GM12892 (cell line): ENCODE measurements at regions not wholly inside any gene's neighbourhood (a gene's known extent, or its start where the extent isn't known, plus 50 kb on each side); places are given as distances from the start of the nearest gene placed in this dataset.
"Not testable (repeated sequence)": the region's sequence is repeated elsewhere in the genome, so short reads cannot be mapped to it uniquely, and the experiment has no call there.

ENCODE experiments used
- DNase-seq: peaks from one replicate; pipeline ENCODE4 v3.0.0; 2011; ENCODE audit not compliant: insufficient read length
- FAIRE-seq: peaks from 2 replicates; lab custom pipeline; 2011; peaks lifted over from hg19 to GRCh38; lab: Jason Lieb, UNC
- POLR2A ChIP-seq: IDR thresholded peaks from 2 replicates; pipeline ENCODE4 v1.6.1; 2011; ENCODE audit warnings: low read depth, low read length, control low read depth
- POLR2AphosphoS5 ChIP-seq: IDR thresholded peaks from 2 replicates; pipeline ENCODE4 v1.6.1; 2011; ENCODE audit warnings: low read depth, low read length, control low read depth
- TAF1 ChIP-seq: IDR thresholded peaks from 2 replicates; pipeline ENCODE4 v1.6.1; 2011; ENCODE audit warnings: low read depth, mild to moderate bottlenecking, control low read depth, low read length, borderline replicate concordance

GRCh38 chr1:8226747-8227146, 91.2 kb upstream of the SLC45A1 start:
- FAIRE-seq (no peak), DNase-seq (no peak)
- no peak for TF ChIP-seq POLR2A
- TF ChIP-seq TAF1 = no peak
- no peak for TF ChIP-seq POLR2AphosphoS5

GRCh38 chr1:8226024-8226423, 91.9 kb upstream of the SLC45A1 start:
- not testable (repeated sequence) for DNase-seq, FAIRE-seq

- DNase-seq (no peak), FAIRE-seq (no peak)
- no peak for TF ChIP-seq TAF1
- TF ChIP-seq POLR2A = no peak
- no peak for TF ChIP-seq POLR2AphosphoS5
These were observed 94.4 kb upstream of the SLC45A1 start for GRCh38 chr1:8223526-8223925.

DNA sequence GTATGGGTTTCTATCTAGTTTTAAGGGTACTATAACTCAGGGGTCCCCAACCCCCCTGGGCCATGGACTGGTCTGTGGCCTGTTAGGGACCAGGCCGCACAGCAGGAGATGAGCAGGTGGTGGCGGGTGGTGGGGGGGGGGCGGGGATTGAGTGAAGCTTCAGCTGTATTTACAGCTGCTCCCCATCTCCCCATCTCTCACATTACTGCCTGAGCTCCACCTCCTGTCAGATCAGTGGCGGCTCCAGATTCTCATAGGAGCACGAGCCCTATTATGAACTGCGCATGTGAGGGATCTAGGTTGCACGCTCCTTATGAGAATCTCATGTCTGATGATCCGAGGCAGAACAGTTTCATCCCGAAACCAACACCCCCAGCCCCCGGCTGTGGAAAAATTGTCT, 95.1 kb upstream of the SLC45A1 start:
- DNase-seq = no peak
- no peak for FAIRE-seq
- TF ChIP-seq POLR2A = no peak
- TF ChIP-seq POLR2AphosphoS5 = no peak
- TF ChIP-seq TAF1 = no peak

DNA sequence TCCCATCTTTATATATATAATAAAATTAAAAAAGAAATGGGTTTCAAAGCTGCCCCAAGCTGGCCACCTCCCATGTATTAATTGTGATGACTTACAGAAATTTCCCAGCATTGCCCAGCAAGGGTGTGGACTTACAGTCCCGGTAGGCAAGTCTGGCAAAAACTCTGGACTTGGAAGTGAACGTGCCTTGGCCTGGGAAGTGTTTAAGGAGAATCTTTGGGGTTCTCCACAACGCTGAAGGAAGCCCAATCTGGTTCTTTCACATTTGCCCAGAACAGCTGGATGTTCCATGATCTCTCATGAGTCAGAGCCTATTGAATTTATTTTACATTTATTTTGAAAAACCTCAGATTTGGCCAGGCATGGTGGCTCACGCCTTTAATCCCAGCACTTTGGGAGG, 98.4 kb upstream of the SLC45A1 start:
- TF ChIP-seq TAF1 (no peak), POLR2AphosphoS5 (no peak), POLR2A (no peak)
- FAIRE-seq = no peak
- no peak for DNase-seq

- FAIRE-seq (no peak), DNase-seq (no peak)
- TF ChIP-seq POLR2A (no peak), TAF1 (no peak), POLR2AphosphoS5 (no peak)
These were observed 99.4 kb upstream of the SLC45A1 start for GRCh38 chr1:8218351-8219092.

DNA sequence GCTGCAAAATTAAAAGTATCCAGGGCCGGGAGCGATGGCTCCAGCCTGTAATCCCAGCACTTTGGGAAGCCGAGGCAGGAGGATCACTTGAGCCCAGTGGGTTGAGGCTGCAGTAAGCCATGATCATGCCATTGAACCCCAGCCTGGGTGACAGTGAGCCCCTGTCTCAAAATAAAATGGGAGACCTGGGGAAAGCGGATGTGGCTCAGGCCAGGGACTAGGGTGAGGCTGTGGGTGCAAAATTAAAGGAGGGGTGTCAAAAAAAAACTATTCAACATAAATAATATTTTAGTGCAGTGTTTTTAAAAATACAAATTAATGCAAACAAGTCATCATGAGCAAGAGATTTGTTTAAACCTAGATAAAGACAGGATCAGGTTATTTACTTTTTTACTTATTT, 100.1 kb upstream of the SLC45A1 start:
- TF ChIP-seq POLR2AphosphoS5 = no peak
- no peak for TF ChIP-seq POLR2A
- no peak for TF ChIP-seq TAF1
- DNase-seq (no peak), FAIRE-seq (no peak)

DNA sequence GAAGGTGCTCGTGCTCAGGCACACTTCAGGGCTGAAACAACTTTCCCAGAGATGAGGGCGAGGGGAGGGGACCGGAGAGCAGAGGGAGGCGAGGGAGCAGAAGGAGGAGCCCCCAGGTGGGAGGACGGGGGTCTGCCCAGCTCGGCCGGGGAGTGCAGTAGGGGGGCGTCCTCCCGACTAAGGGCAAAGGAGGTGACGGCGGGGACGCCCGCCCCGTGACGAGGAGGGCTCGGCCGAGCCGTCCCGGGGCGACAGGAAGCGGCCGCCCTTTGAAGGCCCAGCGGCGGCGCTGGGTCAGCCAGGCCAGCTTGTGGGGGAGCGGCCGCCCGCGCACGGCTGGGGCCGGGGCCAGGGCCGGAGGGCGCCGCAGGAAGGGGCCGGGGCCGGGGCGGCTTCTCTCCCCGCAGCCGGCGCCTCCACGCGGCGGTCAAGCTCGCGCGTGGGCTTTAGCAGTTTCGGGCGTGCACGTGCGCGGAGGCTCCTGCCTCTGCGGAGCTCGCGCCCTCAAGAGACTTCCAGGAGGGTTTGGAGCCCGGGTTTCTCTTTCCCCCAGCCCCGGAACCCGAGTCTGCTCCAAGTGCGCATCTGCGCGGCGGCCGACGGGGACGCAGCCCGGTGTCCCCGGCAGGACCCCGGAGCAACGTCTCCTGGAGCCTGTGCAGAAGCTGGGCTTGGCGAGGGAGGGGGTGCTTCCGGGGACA, 100.8 kb upstream of the SLC45A1 start:
- no peak for FAIRE-seq
- no peak for DNase-seq

GRCh38 chr1:8216005-8216404, 101.9 kb upstream of the SLC45A1 start:
- TF ChIP-seq POLR2A = no peak
- no peak for TF ChIP-seq TAF1
- no peak for TF ChIP-seq POLR2AphosphoS5
- no peak for DNase-seq
- FAIRE-seq = no peak

More for the DNA sequence above, 100.8 kb upstream of the SLC45A1 start:
- TF ChIP-seq POLR2A (no peak), POLR2AphosphoS5 (no peak), TAF1 (no peak)

DNA sequence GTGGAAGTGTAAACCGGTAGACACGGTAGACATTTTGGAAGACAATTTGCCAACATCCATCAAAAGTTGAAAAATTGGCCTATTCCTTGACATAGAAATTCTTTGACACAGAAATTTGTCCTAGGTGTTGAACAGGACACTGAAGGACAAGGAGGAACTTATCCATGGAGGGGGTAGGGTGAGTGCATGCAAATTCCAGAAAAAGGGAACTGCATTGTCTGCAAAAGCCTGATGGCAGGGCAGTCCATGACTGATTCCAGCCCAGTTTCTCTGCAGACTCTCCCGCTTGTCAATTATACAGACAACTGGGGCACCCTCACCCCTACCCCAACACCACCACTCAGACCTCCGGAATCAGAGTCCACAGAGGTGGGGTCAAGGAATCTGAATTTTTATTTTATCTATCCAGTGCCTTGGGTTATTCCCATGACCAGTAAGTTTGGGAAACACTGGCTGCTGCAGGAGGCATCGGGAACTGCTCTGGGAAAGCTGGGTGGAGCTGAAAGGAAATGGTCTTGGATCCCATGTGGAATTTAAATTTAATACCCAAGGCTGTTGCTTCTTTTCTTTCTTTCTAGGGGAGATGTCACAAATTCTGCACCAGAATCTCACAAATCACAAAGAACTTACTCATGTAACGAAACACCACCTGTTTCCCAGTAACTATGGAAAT, 103.3 kb upstream of the SLC45A1 start:
- FAIRE-seq (no peak), DNase-seq (no peak)
- TF ChIP-seq POLR2A (no peak), POLR2AphosphoS5 (no peak), TAF1 (no peak)

- TF ChIP-seq POLR2AphosphoS5 (no peak), POLR2A (no peak), TAF1 (no peak)
- FAIRE-seq (no peak), DNase-seq (no peak)
These were observed 104.2 kb upstream of the SLC45A1 start for GRCh38 chr1:8213676-8214075.

- DNase-seq (no peak), FAIRE-seq (no peak)
- no peak for TF ChIP-seq POLR2A
These were observed 104.8 kb upstream of the SLC45A1 start for GRCh38 chr1:8213136-8213535.

GRCh38 chr1:8212580-8213031, 105.3 kb upstream of the SLC45A1 start:
- DNase-seq (no peak), FAIRE-seq (no peak)
- no peak for TF ChIP-seq POLR2AphosphoS5
- no peak for TF ChIP-seq POLR2A
- no peak for TF ChIP-seq TAF1
